Activated naive CD4-positive, alpha-beta T cell treated with anti-CD3 and anti-CD28 coated beads, Interleukin-2, amount 50 U/mL, for 72 hours (primary cell): ENCODE measurements at regions not wholly inside any gene's neighbourhood (a gene's known extent, or its start where the extent isn't known, plus 50 kb on each side); places are given as distances from the start of the nearest gene placed in this dataset.

Source experiments
- ATAC-seq, 2 donors: fragments of 150-1000 bp; cut with Tn5 transposase; 2 replicates each; pipeline ENCODE4 v1.10.0; 2021; ENCODE audit warnings: mild to moderate bottlenecking in 2 of 2, moderate library complexity in 2 of 2
- DNase-seq, 2 donors: peaks; one replicate each; pipeline ENCODE4 v3.0.0; 2021 to 2022; ENCODE audit warnings: low spot score in 2 of 2
- H3K27ac Mint-ChIP-seq, 2 donors: one replicate each; pipeline ENCODE4 v1.8.0; 2022; ENCODE audit warnings: mild to moderate bottlenecking in 2 of 2, mixed read lengths in 2 of 2
- H3K36me3 Mint-ChIP-seq, 2 donors: one replicate each; pipeline ENCODE4 v1.8.0; 2022; ENCODE audit warnings: mixed read lengths in 2 of 2
- H3K9me3 Mint-ChIP-seq, 2 donors: one replicate each; pipeline ENCODE4 v1.8.0; 2022; ENCODE audit warnings: mixed read lengths in 2 of 2

DNA sequence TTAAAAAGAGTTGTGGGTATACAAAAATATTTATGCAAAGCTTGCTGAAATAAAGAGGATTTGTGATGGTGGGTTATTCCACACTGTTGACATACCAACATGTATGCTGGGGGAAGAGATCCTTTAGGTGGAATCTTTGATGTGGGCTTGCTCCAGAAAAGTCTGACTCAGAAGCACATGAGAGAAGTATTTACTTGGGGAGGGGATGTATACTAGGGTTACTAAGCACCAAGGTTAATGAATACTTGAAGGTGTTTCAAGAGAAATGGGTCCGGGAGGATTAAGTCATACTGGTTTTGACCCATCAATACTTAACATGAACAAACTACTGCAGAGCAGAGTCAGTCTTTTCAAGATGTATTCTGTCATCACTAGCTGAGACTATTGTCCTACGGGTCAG lies 316.4 kb upstream of the GRIN3A start:
- H3K36me3 Mint-ChIP-seq = no peaks in the 10 kb centered on the region
- no peak for ATAC-seq
- H3K9me3 Mint-ChIP-seq = no peaks in the 10 kb centered on the region
- no peak overlapping the region for H3K27ac Mint-ChIP-seq
- DNase-seq = no peak

GRCh38 chr9:102049586-102050246 lies 311.3 kb upstream of the GRIN3A start:
- DNase-seq (no peak), ATAC-seq (no peak)
- H3K27ac Mint-ChIP-seq = no peak overlapping the region
- no peaks in the 10 kb centered on the region for H3K36me3 Mint-ChIP-seq
- peaks cover 6 to 9% of the 10 kb centered on the region in 2 donors for H3K9me3 Mint-ChIP-seq

GRCh38 chr9:102047549-102047948 lies 309.1 kb upstream of the GRIN3A start:
- peaks cover 10 to 18% of the 10 kb centered on the region in 2 donors for H3K9me3 Mint-ChIP-seq
- ATAC-seq = no peak
- H3K27ac Mint-ChIP-seq = no peak overlapping the region

GRCh38 chr9:102044133-102044532 lies 305.7 kb upstream of the GRIN3A start:
- ATAC-seq = no peak
- Mint-ChIP-seq H3K9me3 (peaks cover 10 to 20% of the 10 kb centered on the region in 2 donors), H3K36me3 (no peaks in the 10 kb centered on the region), H3K27ac (no peak overlapping the region)
- DNase-seq = no peak

More at GRCh38 chr9:102047549-102047948, 309.1 kb upstream of the GRIN3A start:
- DNase-seq = no peak
- H3K36me3 Mint-ChIP-seq = no peaks in the 10 kb centered on the region

GRCh38 chr9:102038006-102038405 lies 299.6 kb upstream of the GRIN3A start:
- ATAC-seq (no peak), DNase-seq (no peak)
- H3K27ac Mint-ChIP-seq = no peak overlapping the region
- no peaks in the 10 kb centered on the region for H3K36me3 Mint-ChIP-seq
- H3K9me3 Mint-ChIP-seq = peaks cover 3 to 9% of the 10 kb centered on the region in 2 donors

DNA sequence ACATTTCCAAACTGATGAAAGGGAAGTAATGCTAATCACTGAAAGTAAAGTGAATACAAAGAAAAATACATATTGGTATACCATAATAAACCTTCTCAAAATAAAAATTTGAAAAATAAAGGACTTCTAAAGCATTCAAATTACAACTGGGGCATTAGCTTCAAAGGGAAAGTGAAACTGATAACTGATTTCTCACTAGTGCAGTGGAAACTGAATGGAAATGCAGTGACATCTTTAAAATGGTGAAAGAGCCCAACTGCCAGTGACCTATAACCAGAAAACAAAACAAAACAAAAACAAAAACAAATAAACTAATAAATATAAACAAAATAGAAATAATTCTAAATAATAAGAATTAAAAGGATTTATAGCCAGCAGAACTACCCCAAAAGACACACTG lies 297.5 kb upstream of the GRIN3A start:
- Mint-ChIP-seq H3K36me3 (no peaks in the 10 kb centered on the region), H3K9me3 (peaks cover 0 to 3% of the 10 kb centered on the region in 2 donors), H3K27ac (no peak overlapping the region)
- ATAC-seq (no peak), DNase-seq (no peak)

DNA sequence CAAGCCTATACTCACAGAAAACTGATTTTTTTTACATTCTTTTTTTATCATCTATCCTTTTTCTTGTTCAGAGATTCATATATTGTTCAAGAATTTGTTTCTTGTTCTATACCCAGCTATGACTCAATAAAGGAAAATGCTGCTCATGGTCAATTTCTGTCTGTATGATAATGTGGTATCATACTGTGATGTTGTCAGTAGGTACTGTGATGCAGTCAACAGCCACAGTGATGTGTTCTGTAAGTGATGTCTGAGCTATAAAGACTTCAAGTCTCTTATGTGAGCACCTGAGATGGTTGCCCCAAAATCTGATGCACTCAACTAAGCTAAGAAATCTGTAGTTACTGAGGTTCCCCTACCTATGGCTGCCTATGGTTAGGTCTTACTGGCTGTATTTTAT lies 294.2 kb upstream of the GRIN3A start:
- Mint-ChIP-seq H3K36me3 (peaks cover 0 to 2% of the 10 kb centered on the region in 2 donors), H3K27ac (no peak overlapping the region), H3K9me3 (peaks cover 0 to 9% of the 10 kb centered on the region in 2 donors)
- ATAC-seq (no peak), DNase-seq (no peak)

DNA sequence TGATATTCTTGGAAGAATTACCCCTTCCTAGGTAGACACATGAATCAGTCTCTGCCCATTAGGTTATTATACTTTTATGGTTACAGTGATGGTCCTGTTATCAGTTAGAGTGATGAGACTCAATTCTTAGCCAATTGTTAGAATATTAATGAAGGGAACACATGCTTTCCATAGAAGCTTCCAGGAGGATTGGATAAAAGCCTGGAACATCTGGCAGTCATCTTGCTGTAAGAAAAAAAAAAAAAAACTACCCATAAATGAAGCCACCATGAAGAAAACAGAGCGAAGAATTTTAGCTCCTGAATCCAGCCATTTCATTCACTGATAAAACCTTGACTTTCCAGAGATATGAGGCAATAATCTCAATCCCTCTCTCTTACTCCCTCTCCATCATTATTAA lies 262.5 kb upstream of the GRIN3A start:
- H3K36me3 Mint-ChIP-seq = no peaks in the 10 kb centered on the region
- no peak overlapping the region for H3K27ac Mint-ChIP-seq
- ATAC-seq = no peak
- DNase-seq = no peak
- H3K9me3 Mint-ChIP-seq = peaks cover 0 to 6% of the 10 kb centered on the region in 2 donors

DNA sequence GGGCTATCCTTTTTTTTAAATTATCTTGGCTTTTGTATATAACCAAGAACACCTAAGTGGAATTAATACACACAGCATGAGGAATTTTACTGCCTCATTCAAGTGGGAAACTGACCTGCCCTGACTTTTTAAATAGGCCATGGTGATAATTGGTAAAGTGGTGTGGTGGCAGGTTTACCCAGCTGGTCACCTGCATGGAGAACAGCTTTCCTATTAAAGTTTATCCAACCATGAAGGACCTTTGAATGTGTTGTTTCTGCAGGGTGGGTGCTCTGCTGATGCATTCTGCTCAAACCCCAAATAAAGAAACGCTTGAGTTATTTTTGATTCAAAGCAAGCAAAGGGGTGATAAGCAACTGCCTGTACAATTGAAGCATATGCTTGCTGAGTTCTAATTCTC lies 261.0 kb upstream of the GRIN3A start:
- H3K27ac Mint-ChIP-seq = no peak overlapping the region
- ATAC-seq (no peak), DNase-seq (no peak)
- H3K36me3 Mint-ChIP-seq = no peaks in the 10 kb centered on the region
- H3K9me3 Mint-ChIP-seq = peaks cover 0 to 5% of the 10 kb centered on the region in 2 donors

DNA sequence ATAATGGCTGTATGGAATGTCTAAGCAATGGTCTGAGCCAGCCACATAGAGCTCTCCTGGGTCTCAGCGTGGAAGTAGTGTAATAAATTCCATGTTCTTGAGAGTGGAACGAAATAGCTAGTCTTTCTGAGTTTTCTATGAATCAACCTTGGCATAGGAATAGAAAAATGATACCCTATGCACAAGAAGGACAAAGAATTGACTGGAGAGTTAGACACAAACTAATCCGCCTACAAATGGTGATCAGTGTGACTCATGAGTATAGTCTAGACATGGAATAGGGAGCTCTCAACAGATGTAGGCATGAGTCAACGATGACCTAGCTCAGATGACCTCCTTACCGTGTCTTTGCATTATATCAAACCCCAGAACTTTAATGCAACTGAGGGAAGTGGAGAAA lies 256.8 kb upstream of the GRIN3A start:
- ATAC-seq = no peak

DNA sequence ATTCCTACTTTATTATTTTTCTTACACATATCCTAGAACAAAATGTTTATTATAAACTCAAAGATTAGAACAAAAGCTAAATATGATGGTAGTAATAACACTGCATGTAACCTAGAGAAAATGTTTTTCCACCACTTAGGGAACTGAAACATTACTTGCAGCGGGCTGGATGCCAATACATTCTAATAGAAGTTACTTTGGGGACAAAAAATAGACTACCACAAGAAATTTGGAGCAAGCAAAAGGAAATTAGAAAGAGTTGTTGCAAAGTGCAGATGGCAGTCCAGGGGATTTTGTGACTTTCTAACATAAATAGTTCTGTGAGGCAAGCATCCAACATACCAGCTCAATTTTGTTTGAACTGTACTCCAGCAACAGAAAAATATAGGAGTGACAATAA lies 255.3 kb upstream of the GRIN3A start:
- no peaks in the 10 kb centered on the region for H3K9me3 Mint-ChIP-seq
- no peak for DNase-seq
- no peak for ATAC-seq
- no peak overlapping the region for H3K27ac Mint-ChIP-seq
- H3K36me3 Mint-ChIP-seq = no peaks in the 10 kb centered on the region

More for the DNA sequence above, 256.8 kb upstream of the GRIN3A start:
- Mint-ChIP-seq H3K27ac (no peak overlapping the region), H3K36me3 (no peaks in the 10 kb centered on the region), H3K9me3 (no peaks in the 10 kb centered on the region)
- DNase-seq = no peak

DNA sequence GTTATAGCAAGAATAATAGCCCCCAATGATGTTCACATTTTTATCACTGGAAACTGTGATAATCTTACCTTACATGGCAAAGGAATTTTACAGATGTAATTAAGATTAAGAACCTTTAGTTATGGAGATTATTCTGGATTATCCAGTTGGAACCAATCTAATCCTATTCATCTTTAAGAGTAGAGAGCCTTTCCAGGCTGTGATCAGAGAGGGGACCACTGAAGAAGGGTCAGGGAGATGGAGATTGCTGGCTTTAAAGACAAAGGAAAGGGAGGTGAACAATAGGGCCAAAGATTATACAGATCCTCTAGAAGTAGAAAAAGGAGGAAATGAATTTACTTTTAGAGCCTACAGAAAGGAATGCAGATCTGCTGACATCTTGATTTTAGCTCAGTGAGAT lies 253.5 kb upstream of the GRIN3A start:
- DNase-seq = no peak
- ATAC-seq = no peak
- Mint-ChIP-seq H3K36me3 (no peaks in the 10 kb centered on the region), H3K27ac (no peak overlapping the region), H3K9me3 (no peaks in the 10 kb centered on the region)

DNA sequence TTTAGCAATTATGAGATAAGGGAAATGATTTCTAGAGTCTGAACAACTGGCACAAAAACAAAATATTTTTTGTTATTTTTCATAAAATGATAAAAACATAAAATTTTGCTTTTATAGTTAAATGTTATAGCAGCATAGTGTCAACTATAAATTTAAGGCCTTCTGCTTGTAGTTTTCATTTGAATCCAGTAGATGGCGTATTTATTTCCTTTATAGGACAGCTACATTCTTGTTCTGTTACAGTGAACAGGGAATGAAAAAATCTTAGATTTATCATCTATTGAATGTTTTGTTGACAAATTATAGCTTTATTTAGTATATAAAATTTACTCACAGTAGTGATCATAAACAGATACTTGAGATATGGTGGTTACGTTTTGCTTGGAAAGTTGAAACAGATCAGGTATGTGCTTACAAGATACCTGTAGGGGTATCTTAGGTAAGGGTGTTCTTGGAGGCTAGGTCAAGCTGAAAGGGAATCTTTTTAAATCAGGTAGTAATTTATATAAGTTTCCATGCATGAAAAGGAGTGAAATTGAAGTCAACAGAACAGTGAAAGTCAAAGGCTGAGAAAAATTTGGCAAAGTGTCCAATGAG lies 239.3 kb upstream of the GRIN3A start:
- DNase-seq = no peak
- ATAC-seq = no peak
- H3K27ac Mint-ChIP-seq = no peak overlapping the region
- no peaks in the 10 kb centered on the region for H3K36me3 Mint-ChIP-seq
- no peaks in the 10 kb centered on the region for H3K9me3 Mint-ChIP-seq

DNA sequence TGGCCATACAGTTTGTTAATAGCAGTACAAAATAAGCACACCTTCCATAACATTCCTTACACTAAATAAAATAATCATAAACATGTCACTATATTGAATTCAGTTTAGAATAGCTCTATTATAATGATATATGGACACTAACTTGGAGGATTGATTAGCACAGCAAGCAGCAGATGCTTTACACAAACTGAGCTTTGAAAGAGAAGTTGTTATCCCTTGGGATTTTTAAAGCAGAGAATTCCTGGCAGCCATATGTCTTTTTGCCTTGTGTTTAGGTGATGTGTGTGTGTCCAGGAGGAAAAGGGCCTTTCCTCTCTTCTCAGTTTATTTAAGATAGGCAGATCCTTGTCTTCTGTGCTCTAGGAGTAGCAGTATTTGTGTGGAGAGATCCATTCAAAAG lies 232.2 kb upstream of the GRIN3A start:
- ATAC-seq (no peak), DNase-seq (no peak)
- H3K27ac Mint-ChIP-seq = no peak overlapping the region
- no peaks in the 10 kb centered on the region for H3K36me3 Mint-ChIP-seq
- H3K9me3 Mint-ChIP-seq = no peaks in the 10 kb centered on the region

- no peak overlapping the region for H3K27ac Mint-ChIP-seq
- H3K36me3 Mint-ChIP-seq = no peaks in the 10 kb centered on the region
- DNase-seq (no peak), ATAC-seq (no peak)
- H3K9me3 Mint-ChIP-seq = no peaks in the 10 kb centered on the region
Observed at GRCh38 chr9:101968392-101968791, 229.9 kb upstream of the GRIN3A start.

- DNase-seq = no peak
- no peaks in the 10 kb centered on the region for H3K9me3 Mint-ChIP-seq
Observed at GRCh38 chr9:101966691-101967090, 228.2 kb upstream of the GRIN3A start.

DNA sequence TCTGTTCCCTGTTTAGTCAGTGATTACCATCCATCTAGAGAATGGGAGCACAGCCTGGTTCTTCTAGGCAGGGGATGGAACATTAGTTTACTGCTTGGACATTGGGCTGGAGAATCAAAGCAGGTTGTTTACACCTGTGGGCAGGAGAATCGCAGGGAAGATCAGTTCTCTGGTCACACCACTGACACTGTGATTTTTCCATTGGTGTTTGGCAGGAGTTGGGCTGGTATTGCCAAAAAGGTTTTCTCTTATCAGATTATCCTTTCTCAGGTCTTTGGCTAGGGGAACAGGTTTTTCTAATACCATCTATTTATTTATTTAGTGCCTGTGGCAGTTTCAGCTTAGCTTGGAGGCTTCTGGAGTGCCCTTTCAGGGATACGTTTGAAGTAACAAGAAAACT lies 219.3 kb upstream of the GRIN3A start:
- no peak for DNase-seq
- no peak for ATAC-seq
- peaks cover 0 to 3% of the 10 kb centered on the region in 2 donors for H3K9me3 Mint-ChIP-seq
- H3K27ac Mint-ChIP-seq = no peak overlapping the region
- no peaks in the 10 kb centered on the region for H3K36me3 Mint-ChIP-seq

More at GRCh38 chr9:101966691-101967090, 228.2 kb upstream of the GRIN3A start:
- Mint-ChIP-seq H3K36me3 (no peaks in the 10 kb centered on the region), H3K27ac (no peak overlapping the region)
- ATAC-seq = no peak

GRCh38 chr9:101951598-101951997 lies 213.2 kb upstream of the GRIN3A start:
- Mint-ChIP-seq H3K9me3 (peaks cover 7 to 15% of the 10 kb centered on the region in 2 donors), H3K36me3 (peaks cover 0 to 6% of the 10 kb centered on the region in 2 donors), H3K27ac (no peak overlapping the region)
- no peak for ATAC-seq
- no peak for DNase-seq
